ENCODE measurements at regions not wholly inside any gene's neighbourhood (a gene's known extent, or its start where the extent isn't known, plus 50 kb on each side); places are given as distances from the start of the nearest gene placed in this dataset.

GRCh38 chr4:81552086-81552485 is 80.4 kb upstream of the RASGEF1B start:
- H3K36me3 ChIP-seq (ENCODE audit: control insufficient read depth in 2 of 2, insufficient read depth in 2 of 2, low read length in 2 of 2), result no peaks in the 10 kb centered on the region
- H3K9ac ChIP-seq (ENCODE audit: low read length in 2 of 2), result no peak overlapping the region
- H3K9me3 ChIP-seq (ENCODE audit: control insufficient read depth in 2 of 2, low read length in 2 of 2), result no peaks in the 10 kb centered on the region
- no peaks in the 10 kb centered on the region for H3K27me3 ChIP-seq (ENCODE audit: control insufficient read depth in 1 of 2, insufficient read depth in 2 of 2, low read length in 2 of 2)
- H3K4me1 ChIP-seq (ENCODE audit: control insufficient read depth, insufficient read depth, low read length), result no peaks in the 10 kb centered on the region
- no peak overlapping the region for H3K4me3 ChIP-seq (ENCODE audit: low read length in 2 of 2)
- no peak overlapping the region for H3K27ac ChIP-seq (ENCODE audit: low read length)

DNA sequence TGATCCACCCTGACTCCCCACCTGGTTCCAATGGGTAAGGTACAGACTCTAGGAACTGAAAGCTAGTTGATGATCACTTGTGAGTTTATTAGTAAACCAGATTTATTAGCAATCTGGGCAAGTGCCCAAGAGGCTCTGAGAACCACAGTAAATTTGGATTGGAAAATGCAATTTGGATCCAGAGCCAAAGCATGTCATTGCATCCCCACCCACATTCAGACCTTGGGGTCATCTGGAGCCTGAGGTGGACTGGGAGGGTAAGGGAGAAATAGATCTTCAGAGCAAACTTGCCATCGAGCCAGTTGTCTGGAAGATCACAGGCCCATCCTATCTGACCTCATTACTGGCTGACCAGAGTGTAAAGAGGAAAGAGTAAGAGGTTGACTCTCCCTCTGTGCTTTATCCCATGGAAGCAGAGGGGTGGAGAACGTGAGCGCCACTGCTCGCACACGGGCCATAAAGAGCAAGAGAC is 78.7 kb upstream of the RASGEF1B start:
- H3K27ac ChIP-seq (ENCODE audit: low read length), result no peak overlapping the region

DNA sequence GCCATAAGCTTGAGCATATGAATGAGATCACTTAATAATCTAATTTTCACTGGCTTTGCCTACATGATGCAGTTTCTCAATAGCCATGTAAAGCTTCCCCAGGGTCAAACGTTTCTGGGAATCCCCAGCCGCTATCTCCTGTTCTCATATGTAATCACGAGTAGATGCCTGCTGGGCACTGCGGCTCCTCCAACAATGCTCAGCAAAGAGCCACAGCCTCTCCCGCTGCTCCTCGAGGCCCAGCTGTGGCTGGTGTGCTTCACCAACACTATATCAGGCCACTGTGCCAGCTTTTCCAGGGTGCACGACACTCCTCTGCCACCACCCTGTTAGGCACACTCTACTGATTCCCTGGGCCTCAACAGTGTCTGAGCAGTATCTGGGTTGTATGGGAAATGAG is 78.3 kb upstream of the RASGEF1B start:
- no peak overlapping the region for H3K9ac ChIP-seq (ENCODE audit: low read length in 2 of 2)
- H3K36me3 ChIP-seq (ENCODE audit: control insufficient read depth in 2 of 2, insufficient read depth in 2 of 2, low read length in 2 of 2), result no peaks in the 10 kb centered on the region
- no peaks in the 10 kb centered on the region for H3K27me3 ChIP-seq (ENCODE audit: control insufficient read depth in 1 of 2, insufficient read depth in 2 of 2, low read length in 2 of 2)
- H3K27ac ChIP-seq (ENCODE audit: low read length), result no peak overlapping the region
- no peak overlapping the region for H3K4me3 ChIP-seq (ENCODE audit: low read length in 2 of 2)
- H3K4me1 ChIP-seq (ENCODE audit: control insufficient read depth, insufficient read depth, low read length), result no peaks in the 10 kb centered on the region
- no peaks in the 10 kb centered on the region for H3K9me3 ChIP-seq (ENCODE audit: control insufficient read depth in 2 of 2, low read length in 2 of 2)

More for the DNA sequence above, 78.7 kb upstream of the RASGEF1B start:
- Histone ChIP-seq H3K36me3 (ENCODE audit: control insufficient read depth in 2 of 2, insufficient read depth in 2 of 2, low read length in 2 of 2) (no peaks in the 10 kb centered on the region), H3K27me3 (ENCODE audit: control insufficient read depth in 1 of 2, insufficient read depth in 2 of 2, low read length in 2 of 2) (no peaks in the 10 kb centered on the region), H3K4me3 (ENCODE audit: low read length in 2 of 2) (no peak overlapping the region), H3K9me3 (ENCODE audit: control insufficient read depth in 2 of 2, low read length in 2 of 2) (no peaks in the 10 kb centered on the region), H3K9ac (ENCODE audit: low read length in 2 of 2) (no peak overlapping the region), H3K4me1 (ENCODE audit: control insufficient read depth, insufficient read depth, low read length) (no peaks in the 10 kb centered on the region)

GRCh38 chr4:81546777-81547176 is 75.1 kb upstream of the RASGEF1B start:
- H3K9me3 ChIP-seq (ENCODE audit: control insufficient read depth in 2 of 2, low read length in 2 of 2), result no peaks in the 10 kb centered on the region
- H3K36me3 ChIP-seq (ENCODE audit: control insufficient read depth in 2 of 2, insufficient read depth in 2 of 2, low read length in 2 of 2), result no peaks in the 10 kb centered on the region
- H3K27me3 ChIP-seq (ENCODE audit: control insufficient read depth in 1 of 2, insufficient read depth in 2 of 2, low read length in 2 of 2), result no peaks in the 10 kb centered on the region
- H3K9ac ChIP-seq (ENCODE audit: low read length in 2 of 2), result no peak overlapping the region
- no peak overlapping the region for H3K27ac ChIP-seq (ENCODE audit: low read length)
- H3K4me1 ChIP-seq (ENCODE audit: control insufficient read depth, insufficient read depth, low read length), result no peaks in the 10 kb centered on the region
- H3K4me3 ChIP-seq (ENCODE audit: low read length in 2 of 2), result no peak overlapping the region

DNA sequence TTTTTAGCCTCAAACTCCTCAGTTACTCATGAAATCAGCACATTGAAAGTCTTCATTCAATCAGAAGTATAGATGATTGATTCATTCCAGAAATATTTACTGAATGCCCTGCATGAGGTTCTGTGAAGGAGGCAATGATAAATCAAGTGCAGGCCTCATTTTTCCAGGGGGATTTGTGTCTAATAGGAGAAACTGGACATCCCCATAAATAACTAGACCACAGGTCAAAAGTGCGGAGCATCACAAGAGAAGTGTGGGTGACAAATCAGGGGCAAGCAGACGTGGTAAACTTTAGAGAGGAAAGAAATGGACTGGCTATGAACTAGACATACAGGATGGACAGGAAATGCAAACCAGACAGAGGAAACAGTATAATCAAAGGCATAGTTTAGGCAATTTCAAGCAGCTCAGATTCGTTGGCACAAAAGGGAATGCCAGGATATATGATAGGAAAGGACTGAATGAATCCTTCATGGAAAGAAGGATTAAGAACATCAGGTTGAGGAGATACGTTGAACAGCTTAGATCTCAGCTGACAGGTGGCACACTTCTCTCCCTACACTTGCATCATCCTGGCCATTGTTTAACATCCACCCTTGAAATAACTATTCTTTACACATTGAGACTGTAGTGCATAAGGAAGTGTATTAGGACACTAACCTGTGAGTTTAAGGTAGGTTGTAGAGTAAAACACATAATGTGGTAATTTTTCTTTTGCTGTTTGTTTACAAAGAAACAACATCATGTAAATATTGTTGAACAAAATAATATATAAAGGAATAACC is 69.6 kb upstream of the RASGEF1B start:
- no peak overlapping the region for H3K4me3 ChIP-seq (ENCODE audit: low read length in 2 of 2)
- no peaks in the 10 kb centered on the region for H3K9me3 ChIP-seq (ENCODE audit: control insufficient read depth in 2 of 2, low read length in 2 of 2)
- no peaks in the 10 kb centered on the region for H3K36me3 ChIP-seq (ENCODE audit: control insufficient read depth in 2 of 2, insufficient read depth in 2 of 2, low read length in 2 of 2)
- no peak overlapping the region for H3K9ac ChIP-seq (ENCODE audit: low read length in 2 of 2)
- H3K4me1 ChIP-seq (ENCODE audit: control insufficient read depth, insufficient read depth, low read length), result no peaks in the 10 kb centered on the region
- H3K27me3 ChIP-seq (ENCODE audit: control insufficient read depth in 1 of 2, insufficient read depth in 2 of 2, low read length in 2 of 2), result no peaks in the 10 kb centered on the region
- H3K27ac ChIP-seq (ENCODE audit: low read length), result no peak overlapping the region

- Histone ChIP-seq H3K36me3 (ENCODE audit: control insufficient read depth in 2 of 2, insufficient read depth in 2 of 2, low read length in 2 of 2) (no peaks in the 10 kb centered on the region), H3K27me3 (ENCODE audit: control insufficient read depth in 1 of 2, insufficient read depth in 2 of 2, low read length in 2 of 2) (no peaks in the 10 kb centered on the region), H3K4me3 (ENCODE audit: low read length in 2 of 2) (no peak overlapping the region), H3K27ac (ENCODE audit: low read length) (no peak overlapping the region), H3K9ac (ENCODE audit: low read length in 2 of 2) (no peak overlapping the region), H3K9me3 (ENCODE audit: control insufficient read depth in 2 of 2, low read length in 2 of 2) (no peaks in the 10 kb centered on the region), H3K4me1 (ENCODE audit: control insufficient read depth, insufficient read depth, low read length) (no peaks in the 10 kb centered on the region)
These were observed 67.2 kb upstream of the RASGEF1B start for GRCh38 chr4:81538716-81539427.

DNA sequence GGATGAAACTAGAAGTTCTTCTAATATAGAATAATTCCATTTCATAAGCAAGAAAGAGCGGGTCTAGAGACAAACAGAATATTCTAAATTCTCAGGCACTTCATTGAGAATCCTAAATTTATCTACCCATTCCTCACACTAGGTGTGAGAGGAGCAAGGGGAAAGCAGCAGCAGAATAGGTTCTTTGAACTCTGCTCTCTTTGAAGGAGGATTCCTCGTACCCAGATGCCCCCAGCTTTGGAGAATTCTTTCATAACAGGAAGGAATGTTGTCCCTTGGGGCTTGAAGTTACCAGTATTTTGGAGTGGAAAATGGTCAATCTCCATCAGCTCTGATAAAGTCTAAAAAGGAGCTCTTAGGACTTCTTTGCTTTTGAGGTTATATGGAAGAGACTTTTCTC is 59.7 kb upstream of the RASGEF1B start:
- Histone ChIP-seq H3K27ac (ENCODE audit: low read length) (no peak overlapping the region), H3K4me1 (ENCODE audit: control insufficient read depth, insufficient read depth, low read length) (no peaks in the 10 kb centered on the region), H3K9ac (ENCODE audit: low read length in 2 of 2) (no peak overlapping the region), H3K4me3 (ENCODE audit: low read length in 2 of 2) (no peak overlapping the region), H3K27me3 (ENCODE audit: control insufficient read depth in 1 of 2, insufficient read depth in 2 of 2, low read length in 2 of 2) (no peaks in the 10 kb centered on the region), H3K9me3 (ENCODE audit: control insufficient read depth in 2 of 2, low read length in 2 of 2) (no peaks in the 10 kb centered on the region), H3K36me3 (ENCODE audit: control insufficient read depth in 2 of 2, insufficient read depth in 2 of 2, low read length in 2 of 2) (no peaks in the 10 kb centered on the region)

DNA sequence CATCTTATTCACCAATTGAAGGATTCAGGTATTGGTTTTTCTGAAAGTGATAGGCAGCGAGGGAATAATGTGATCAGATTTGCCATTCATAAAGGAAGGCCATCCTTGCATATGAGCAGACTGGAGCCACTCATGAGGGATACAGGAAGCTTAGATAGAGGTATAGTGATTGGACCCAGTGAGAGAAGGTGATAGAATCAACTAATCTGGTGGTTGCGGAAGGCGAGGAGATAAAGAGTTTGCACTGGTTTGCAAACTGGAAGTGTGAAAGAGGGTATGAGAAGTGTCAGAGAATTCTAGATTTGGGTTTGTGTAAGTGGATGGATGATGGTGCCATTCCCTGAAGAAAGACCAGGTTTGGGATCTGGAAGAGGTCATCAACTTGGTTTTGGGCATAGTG is 57.3 kb upstream of the RASGEF1B start:
- Histone ChIP-seq H3K27me3 (ENCODE audit: control insufficient read depth in 1 of 2, insufficient read depth in 2 of 2, low read length in 2 of 2) (no peaks in the 10 kb centered on the region), H3K27ac (ENCODE audit: low read length) (no peak overlapping the region), H3K4me1 (ENCODE audit: control insufficient read depth, insufficient read depth, low read length) (no peaks in the 10 kb centered on the region), H3K36me3 (ENCODE audit: control insufficient read depth in 2 of 2, insufficient read depth in 2 of 2, low read length in 2 of 2) (no peaks in the 10 kb centered on the region), H3K9me3 (ENCODE audit: control insufficient read depth in 2 of 2, low read length in 2 of 2) (no peaks in the 10 kb centered on the region), H3K9ac (ENCODE audit: low read length in 2 of 2) (no peak overlapping the region), H3K4me3 (ENCODE audit: low read length in 2 of 2) (no peak overlapping the region)

DNA sequence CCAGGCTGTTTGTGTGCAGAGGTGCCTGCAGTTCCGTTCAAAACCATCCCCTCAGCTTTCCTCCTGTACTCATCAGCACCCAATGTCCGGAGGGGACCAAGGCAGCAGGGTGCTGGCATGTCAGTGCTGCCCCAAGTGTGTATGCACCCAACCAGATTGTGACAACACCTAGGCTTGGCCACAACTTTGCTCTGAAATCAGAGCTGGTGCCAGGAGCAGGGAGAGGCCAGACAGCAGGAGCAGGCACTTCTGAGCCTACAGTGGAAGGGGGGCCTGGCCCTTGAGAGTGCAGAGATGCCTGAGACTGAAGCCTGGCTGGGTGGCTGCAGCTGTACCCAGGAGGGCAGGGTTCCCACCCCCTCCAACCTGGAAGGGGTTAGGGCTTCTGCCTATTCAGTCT is 56.5 kb upstream of the RASGEF1B start:
- no peaks in the 10 kb centered on the region for H3K36me3 ChIP-seq (ENCODE audit: control insufficient read depth in 2 of 2, insufficient read depth in 2 of 2, low read length in 2 of 2)
- H3K27ac ChIP-seq (ENCODE audit: low read length), result no peak overlapping the region
- no peaks in the 10 kb centered on the region for H3K4me1 ChIP-seq (ENCODE audit: control insufficient read depth, insufficient read depth, low read length)
- no peak overlapping the region for H3K9ac ChIP-seq (ENCODE audit: low read length in 2 of 2)
- H3K27me3 ChIP-seq (ENCODE audit: control insufficient read depth in 1 of 2, insufficient read depth in 2 of 2, low read length in 2 of 2), result no peaks in the 10 kb centered on the region
- H3K9me3 ChIP-seq (ENCODE audit: control insufficient read depth in 2 of 2, low read length in 2 of 2), result no peaks in the 10 kb centered on the region
- no peak overlapping the region for H3K4me3 ChIP-seq (ENCODE audit: low read length in 2 of 2)

DNA sequence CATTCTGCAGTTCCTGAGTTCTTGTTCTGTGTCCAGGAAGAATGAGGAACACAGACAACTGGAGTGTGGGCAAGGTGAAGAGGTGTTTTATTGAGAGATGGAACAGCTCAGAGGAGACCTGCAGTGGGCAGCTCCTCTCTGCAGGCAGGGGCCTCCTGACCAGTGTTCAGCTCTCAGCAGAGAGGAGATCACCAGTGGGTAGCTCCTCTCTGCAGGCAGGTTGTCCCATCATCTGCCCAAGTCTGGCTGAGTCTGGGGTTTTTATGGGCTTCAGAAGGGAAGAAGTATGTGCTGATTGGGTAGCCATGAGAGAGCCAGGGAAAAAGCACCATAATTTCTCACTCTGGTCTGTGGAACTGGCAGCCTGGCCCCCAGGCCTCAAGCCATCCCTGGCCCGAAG is 56.0 kb upstream of the RASGEF1B start:
- Histone ChIP-seq H3K4me3 (ENCODE audit: low read length in 2 of 2) (no peak overlapping the region), H3K27ac (ENCODE audit: low read length) (no peak overlapping the region), H3K27me3 (ENCODE audit: control insufficient read depth in 1 of 2, insufficient read depth in 2 of 2, low read length in 2 of 2) (no peaks in the 10 kb centered on the region), H3K36me3 (ENCODE audit: control insufficient read depth in 2 of 2, insufficient read depth in 2 of 2, low read length in 2 of 2) (no peaks in the 10 kb centered on the region), H3K4me1 (ENCODE audit: control insufficient read depth, insufficient read depth, low read length) (no peaks in the 10 kb centered on the region), H3K9ac (ENCODE audit: low read length in 2 of 2) (no peak overlapping the region), H3K9me3 (ENCODE audit: control insufficient read depth in 2 of 2, low read length in 2 of 2) (no peaks in the 10 kb centered on the region)

DNA sequence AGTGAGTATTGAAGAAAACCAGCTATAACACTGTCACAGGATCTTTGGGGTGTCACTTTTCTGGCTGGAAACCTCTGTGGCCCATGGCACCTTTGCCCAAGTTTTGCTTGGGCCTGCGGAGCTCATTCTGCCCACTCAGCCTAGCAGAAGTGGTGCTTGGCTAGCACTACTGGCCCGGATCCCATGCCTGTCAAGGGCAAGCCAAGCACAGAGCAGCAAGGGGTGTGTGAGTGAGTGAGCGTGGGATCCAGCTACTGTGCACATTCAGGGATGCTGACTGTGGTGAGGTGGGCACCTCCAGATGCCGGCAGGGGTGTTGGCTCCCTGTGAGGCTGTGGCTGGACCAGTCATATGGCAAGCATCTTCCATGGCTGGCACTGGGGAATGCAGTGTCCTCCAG is 55.4 kb upstream of the RASGEF1B start:
- H3K9me3 ChIP-seq (ENCODE audit: control insufficient read depth in 2 of 2, low read length in 2 of 2), result no peaks in the 10 kb centered on the region
- no peaks in the 10 kb centered on the region for H3K27me3 ChIP-seq (ENCODE audit: control insufficient read depth in 1 of 2, insufficient read depth in 2 of 2, low read length in 2 of 2)
- H3K4me1 ChIP-seq (ENCODE audit: control insufficient read depth, insufficient read depth, low read length), result no peaks in the 10 kb centered on the region
- no peak overlapping the region for H3K4me3 ChIP-seq (ENCODE audit: low read length in 2 of 2)
- no peak overlapping the region for H3K27ac ChIP-seq (ENCODE audit: low read length)
- H3K36me3 ChIP-seq (ENCODE audit: control insufficient read depth in 2 of 2, insufficient read depth in 2 of 2, low read length in 2 of 2), result no peaks in the 10 kb centered on the region
- no peak overlapping the region for H3K9ac ChIP-seq (ENCODE audit: low read length in 2 of 2)

All from stomach smooth muscle (tissue), 2 donors.